HG02763 (cell line): ENCODE measurements at regions not wholly inside any gene's neighbourhood (a gene's known extent, or its start where the extent isn't known, plus 50 kb on each side); places are given as distances from the start of the nearest gene placed in this dataset.

Experiments used
- ATAC-seq: cut with Tn5 transposase; IDR thresholded peaks from one replicate; pipeline ENCODE4 v1.9.1; 2021; ENCODE audit warnings: mild to moderate bottlenecking, moderate library complexity; ENCODE audit not compliant: unreplicated experiment

DNA sequence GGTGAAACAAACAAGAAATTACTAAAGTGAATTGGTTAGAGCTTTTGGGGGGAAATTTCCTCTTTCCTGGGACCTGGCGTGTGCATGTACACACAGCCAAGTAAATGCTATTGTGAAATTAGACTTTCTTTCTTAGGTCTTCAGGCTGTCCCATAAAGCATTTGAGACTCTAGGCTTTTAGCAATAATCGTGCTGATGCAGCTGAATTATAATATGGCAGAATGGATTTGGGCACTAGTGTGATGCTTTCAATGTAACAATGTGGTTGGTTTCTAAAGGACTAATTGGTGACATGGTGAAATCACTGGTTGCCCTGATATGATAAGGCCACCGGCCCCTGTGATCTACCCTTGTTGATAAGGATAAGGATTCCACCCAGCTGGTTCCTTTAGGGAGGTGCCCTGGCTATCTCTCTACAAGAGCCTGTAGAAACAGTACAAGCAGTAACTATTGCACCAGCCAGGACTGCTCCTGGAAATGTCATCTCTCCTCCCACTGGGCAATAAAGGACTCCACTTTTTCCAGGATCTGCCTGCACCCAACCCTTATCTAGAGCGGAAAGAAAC is 164.1 kb downstream of the TFAP2A start:
- no peak for ATAC-seq

DNA sequence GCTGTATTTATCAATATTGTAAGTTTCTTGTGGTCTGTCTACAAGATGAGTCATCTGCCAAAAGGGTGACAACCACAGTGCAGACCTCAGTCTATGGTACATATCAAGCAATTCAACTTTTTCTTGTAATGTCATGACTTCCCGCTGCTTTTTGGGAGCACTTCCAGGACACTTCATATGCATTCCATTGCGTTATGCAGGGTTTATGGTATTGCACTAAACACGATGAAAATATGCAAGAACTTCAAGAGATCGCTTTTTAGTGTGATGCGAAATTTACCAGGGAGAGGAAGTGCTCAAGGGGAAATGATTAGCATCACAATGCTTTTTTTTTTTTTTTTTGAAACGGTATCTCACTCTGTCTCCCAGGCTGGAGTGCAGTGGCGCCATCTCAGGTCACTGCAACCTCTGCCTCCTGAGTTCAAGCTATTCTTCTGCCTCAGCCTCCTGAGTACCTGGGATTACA is 166.5 kb downstream of the TFAP2A start:
- ATAC-seq: no peak

DNA sequence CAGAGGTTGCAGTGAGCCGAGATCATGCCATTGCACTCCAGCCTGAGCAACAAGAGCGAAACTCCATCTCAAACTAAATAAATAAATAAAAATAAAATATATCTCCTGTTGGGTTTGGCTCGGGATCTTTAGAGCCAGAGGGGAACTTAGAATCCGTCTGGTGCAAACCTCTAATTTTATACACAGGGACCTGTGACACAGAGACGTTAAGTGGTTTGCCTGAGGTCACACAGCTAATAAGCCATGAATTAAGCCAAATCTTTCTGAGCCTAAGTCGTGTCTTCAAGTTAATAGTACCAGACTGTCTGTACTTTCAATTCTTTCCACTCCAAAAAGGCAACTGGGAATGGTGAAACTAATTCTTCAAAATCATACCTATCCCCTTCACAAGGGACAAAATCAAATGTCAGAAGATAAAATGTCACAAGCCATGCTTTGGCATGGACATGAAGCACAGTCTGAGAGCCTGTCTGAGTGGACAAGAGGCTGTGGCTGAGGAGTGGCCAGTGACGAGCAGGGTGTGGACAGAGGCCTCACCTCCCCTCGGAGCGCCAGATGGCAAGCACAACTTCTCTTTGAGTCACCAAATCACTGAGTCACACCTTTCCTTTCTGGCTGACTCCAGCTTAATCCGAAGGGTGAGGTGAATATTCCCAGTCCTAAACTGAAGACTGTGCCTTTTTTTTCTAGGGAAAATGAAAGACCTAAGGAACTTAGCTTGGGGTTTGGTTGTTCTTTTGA is 177.4 kb downstream of the TFAP2A start:
- ATAC-seq: no peak

DNA sequence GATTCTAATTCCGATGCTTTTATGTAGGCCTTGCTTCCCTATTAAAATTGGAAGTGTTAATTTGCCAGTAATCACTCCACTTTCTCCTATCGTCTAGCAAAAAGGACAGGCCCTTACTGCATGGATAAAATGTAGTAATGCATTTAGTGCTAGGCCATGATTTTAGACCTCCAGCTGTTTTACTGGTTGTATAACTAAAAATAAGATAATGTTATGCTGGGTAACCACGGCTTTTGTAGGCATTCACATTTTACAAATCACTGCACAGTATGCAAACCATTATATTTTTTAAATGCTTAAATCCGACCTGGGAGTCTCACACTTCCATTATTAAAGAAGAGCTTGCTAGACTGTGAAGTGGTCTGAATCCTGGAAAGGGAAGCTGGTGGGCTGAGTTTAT is 179.5 kb downstream of the TFAP2A start:
- ATAC-seq: no peak

DNA sequence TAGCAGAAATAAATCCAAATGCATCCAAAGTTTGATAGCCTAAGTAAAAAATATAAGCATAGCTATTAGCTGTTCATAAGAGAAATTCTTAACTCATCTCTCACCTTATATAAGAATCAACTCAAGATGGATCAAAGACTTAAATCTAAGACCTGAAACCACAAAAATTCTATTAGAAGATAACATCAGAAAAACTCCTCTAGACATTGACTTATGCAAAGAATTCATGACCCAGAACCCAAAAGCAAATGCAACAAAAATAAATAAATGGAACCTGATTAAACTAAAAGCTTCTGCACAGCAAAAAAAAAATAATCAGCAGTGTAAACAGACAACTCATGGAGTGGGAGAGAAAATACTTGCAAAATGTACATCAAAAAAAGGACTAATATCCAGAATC is 184.3 kb downstream of the TFAP2A start:
- no peak for ATAC-seq

DNA sequence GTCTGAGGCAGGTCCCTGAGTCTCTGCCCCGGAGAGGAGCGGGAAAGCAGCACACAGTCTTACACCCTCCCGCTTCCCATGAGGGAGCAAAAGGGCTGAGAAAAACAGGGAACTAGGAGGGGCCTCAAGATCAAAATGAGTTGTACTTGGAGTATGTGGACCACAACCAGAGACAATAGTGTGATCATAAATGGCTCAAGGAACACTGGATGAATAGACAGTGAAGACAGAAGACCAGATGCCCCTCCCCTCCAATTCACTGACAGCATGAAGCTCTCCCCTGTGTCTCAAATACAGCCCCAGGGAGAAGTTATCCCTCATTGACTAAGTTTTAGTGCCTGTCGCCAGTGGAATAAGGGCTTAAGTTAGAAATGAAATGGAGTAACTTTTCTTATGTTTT is 191.0 kb downstream of the TFAP2A start:
- ATAC-seq: no peak

DNA sequence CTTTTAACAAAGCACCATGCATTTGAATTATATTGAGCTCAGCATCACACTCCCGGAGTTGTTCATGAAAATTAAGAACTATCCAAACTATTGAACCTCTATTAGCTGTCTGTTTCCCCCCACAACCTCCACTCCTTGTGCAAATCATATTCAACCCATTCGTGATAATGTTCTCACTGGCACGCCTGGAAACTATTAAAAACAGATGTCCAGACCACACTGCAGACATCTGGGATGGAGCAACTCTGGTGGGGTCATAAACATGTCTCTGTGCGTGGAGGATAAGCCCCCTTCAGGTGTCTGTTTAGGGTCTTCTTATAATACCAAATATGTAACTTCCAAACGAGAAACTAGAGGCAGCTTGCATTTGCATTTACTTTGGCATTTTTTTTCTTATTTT is 193.7 kb downstream of the TFAP2A start:
- no peak for ATAC-seq

DNA sequence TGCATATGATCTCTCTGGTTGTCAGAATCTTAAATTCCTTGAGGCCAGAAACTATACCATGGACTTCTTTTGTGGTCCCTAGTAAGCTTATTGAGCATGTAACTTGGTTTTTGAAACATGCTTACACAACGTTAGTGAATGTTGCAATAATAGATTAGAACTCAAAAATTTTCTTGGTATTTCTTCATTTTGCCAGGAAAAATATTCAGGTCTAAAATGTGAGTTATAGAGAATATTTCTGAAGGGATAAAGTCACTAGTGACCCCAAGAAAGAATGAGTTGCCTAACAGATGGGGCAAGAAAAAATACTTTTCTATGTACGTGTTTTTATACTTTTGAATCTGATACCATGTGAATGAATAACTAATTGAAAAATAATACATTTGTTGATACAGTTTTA is 195.4 kb downstream of the TFAP2A start:
- ATAC-seq: no peak

DNA sequence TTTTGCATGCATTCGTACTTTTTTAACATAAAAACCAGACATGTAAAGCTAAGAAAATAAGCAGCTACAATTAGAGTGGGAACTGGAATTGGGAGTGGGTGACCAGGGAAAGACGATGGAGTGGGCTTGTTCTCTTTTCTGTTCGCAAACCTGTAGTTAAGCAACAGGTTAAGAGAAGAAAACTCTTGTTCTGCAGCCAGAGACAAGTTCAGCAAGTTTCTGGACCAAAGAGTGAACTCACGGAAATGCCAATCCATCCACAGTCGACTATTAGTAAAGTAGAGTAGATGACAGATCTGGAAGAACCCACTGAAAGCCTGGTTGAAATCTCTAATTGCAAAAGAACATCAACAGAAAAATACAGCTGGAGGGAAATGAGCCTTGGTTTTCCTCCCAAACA is 197.8 kb downstream of the TFAP2A start:
- no peak for ATAC-seq

DNA sequence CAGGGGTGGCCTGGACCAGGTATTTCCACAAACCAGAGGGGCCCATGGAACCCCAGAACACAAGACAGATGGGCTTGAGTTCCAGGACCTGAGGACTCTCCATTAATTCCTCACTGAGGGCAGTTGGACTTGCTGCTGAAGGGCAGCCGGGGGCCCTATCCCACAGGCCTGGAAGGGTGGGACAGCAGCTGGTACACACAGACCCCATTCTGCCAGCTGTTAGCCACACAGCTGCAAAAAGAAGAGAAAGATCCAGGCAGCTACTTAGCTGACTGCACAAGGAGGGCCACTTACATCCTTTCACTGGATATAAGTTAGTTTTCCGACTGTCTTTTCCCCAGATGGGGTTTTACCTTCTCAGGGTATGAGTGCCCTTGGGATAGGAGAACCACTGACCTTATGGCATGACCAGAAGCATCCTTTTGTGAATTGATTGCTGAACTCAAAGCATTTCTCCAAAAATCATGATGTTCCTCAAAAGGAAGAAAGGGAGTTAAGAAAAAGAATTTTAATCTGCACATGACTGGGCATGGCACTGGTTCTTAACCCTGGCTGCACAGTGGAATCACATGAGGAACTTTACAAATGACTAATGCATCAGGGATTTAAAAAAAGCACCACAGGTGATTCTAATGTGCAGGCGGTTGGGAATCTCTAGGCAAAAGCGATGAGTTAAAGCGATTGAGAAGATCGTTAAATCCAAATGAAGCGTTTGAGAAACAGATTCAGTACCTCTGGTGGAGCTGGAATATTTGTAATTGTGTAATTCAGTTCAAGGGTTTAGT is 199.4 kb downstream of the TFAP2A start:
- no peak for ATAC-seq

DNA sequence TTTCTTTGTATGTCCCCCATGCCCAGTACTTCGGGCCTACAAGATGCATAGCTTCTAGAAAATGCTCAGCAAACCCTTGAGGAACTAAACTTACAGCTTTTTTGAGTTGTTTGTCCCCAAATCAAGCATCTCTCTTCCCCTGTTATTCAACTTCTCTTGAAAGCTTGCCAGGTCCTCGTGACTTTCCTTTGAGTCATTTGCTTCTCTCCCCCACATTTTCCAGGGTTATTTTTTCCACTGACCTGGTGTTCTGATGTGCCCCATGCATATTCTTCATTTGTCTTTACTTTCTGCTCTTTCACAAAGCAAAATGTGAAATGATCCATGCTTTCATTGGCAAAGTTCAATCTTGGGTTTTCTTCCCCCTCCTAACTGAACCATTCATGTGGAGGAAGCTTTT is 204.8 kb downstream of the TFAP2A start:
- ATAC-seq: no peak

DNA sequence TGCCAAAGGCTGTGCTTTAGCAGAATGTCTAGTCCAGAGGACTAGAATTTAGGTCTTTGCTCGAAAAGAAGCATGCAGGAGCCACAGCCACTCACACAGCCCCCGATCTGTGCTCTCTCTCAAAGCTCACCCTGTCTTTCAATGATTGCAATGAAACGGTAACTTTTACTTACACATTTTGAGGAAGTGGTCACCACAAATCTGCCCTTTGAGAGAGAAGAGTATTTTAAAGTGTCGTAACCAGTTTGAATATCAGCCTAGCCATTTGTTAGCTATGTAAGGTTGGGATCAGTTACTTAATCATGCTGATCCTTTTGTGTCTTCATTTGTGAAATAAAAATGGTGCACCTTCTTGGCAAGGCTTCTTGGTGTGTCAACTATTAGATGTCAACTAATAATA is 209.0 kb downstream of the TFAP2A start:
- no peak for ATAC-seq

DNA sequence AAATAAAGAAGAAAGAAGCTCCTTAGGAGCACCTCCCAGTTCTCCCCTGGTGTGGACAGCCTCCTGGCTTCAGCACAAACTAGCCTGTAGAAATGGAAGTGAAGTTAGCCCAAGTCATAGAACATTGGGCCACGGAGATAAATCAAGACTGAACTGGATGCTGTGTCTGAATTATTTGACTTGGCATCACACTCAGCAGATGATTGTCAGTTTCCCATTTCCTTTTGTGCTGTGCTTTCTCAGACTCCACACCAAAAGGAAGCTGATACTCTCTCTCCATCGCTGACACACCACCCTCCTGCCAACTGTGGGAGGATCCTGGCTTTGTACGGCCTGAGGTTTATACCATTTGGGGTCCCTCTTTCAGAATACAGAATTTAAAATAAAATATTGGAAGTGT is 209.8 kb downstream of the TFAP2A start:
- no peak for ATAC-seq

DNA sequence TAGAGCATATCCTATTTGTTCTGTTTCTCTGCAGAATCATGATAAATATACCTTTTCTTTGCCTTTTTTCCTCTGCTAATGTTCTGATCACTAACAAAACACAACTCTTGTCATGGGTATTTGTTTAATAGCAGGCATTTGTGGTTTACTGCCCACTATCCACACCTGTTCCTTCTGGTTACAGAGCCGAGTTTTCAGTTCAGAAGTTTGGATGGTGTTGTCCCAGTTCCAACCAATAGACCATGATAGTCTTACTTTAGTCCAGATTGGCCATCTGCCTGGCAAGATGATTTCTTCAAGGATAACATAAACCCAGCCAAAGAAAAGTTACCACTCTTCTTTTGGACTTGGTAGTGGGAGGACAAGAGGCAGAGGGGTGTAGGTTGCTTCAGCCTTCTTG is 211.2 kb downstream of the TFAP2A start:
- no peak for ATAC-seq

DNA sequence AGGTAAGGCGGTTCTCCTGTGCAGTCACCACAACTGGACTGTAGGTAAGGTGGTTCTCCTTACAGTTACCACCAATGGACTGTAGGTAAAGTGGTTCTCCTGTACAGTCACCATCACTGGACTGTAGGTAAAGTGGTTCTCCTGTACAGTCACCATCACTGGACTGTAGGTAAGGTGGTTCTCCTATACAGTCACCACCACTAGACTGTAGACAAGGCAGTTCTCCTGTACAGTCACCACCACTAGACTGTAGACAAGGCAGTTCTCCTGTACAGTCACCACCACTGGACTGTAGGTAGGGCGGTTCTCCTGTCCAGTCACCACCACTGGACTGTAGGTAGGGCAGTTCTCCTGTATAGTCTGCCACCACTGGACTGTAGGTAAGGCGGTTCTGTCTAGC is 212.3 kb downstream of the TFAP2A start:
- ATAC-seq: no peak

DNA sequence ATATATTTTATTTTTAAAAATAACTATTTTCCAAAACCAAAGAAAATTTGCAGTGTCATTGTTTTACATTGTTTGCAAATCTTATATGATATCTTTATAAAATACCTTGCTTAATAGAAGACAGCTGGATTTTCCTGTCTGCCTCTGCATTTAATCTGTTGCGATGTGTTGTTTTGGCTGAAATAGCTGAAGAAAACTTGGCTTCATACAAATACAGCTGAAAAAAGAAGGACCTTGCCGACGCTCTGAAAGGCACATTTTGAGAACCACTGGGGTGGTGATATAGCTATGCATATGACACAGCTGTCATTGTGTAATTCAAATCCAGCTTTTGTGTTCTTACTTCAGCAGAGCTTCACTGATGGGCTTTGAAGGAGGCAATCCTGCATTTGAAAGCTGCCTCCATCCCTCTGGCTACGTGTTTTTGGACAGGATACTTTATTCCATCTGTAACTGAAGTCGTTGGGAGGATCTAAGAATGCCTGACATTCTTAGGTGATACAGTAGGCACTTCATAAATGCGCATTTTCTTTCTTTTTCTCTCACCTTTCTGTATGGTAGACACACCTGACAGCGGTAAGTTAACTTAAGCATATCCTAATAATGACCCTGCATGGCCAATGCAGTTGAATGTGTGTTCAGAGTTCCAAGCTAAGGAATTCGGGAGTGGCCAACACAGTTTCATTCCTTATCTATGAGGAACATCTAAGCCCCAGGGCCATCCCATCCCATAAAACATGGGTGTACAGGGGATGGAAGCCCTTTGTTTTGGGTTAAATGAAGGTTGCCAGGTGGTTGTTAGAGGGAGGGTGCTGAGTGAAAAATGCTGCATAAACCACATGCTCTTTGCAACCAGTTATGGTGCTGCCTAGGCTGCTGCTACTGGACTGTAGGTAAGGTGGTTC is 213.0 kb downstream of the TFAP2A start:
- no peak for ATAC-seq

DNA sequence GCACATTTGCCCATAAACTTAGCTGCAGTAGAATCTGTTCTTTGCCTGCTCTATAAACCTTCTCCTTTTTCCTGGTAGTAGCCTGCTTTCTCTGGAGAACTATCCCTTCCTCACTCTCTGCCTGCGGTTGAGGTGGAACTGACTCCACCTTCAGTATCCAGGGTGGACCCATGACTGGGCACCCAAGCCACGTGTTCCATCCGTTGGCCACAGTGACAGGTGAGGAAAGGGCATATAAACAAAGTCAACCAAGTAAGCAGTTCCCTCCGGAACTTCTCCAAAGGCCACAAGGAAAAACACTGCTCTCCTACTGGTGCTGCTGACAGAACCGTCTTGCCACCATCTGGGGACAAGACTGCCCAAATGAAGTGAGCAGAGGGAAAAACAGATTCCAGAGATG is 218.8 kb downstream of the TFAP2A start:
- ATAC-seq: no peak

DNA sequence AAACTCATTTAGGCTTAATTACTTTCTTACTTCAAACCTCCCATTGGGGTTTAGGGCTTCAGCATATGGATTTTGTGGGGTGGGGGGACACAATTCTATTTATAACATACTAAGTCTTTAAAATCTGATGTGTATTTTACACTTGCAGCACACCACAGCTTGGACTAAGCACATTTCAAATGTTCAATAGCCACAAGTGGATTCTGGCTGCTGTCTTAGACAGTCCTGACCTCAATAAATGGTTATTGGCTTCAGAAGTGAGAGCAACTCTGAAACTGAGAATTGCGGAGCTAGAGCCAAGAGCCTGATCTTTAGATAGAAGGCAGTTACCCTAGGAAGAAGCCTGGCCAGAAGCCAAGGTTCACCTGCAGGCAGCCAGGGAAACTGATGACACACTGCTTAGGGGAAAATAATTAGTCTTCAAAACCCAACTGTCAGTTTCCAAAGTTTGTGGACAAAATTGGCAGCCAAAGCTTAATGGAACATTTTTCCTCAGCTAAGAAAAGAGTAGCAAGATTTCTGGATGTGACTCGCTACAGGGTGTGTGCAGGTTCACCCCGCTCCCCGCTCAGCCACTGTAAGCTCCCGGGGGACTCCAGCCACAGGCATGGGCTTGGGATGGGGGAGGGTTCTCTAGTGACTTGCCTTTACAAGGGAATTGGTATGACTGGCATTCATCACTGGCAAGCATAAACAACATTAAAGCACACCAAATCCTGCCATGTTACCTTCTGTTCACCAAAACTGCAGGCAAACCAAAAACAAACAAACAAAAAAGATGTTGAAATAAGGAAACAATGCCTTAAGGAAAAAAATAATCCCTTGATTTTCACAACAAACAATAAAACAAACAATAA is 219.8 kb downstream of the TFAP2A start:
- ATAC-seq: no peak

DNA sequence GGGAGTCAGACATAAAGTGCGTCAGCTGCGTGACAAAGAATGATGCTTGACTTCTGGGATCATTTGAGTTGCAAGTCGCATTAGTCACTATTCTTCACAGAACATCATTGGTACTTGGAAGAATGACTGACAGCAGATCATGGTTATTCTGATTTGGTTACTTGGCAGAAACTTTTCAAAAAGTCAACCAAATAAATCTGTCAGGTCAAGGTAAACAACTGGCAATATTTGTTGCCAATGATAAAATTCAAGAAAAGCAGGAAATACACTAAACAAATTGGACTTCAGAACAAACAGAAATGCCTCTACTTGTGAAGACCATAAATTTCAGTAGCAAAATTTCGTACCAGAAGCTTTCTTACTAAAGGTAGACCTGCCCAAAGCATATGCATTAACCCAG is 221.6 kb downstream of the TFAP2A start:
- no peak for ATAC-seq

DNA sequence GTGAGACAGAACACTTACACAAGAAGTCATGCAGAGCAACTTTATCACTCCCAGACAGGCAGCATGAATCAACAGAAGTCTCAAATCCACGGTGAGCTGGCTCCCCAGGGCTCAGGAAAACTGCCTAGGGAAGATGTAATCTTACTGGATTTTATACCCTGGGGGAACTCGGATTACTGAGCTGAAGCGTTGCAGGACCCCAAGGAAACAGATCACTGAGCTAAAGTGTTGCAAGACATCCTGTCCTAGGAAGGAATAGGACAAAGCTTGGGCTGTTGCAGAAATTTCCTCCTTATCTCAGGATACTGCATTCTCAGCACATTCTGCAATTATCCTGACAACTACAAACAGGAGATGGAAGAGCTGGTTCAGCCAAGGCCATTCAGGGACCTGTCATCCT is 224.8 kb downstream of the TFAP2A start:
- no peak for ATAC-seq
